Liver (tissue), 7 donors: ENCODE measurements at regions not wholly inside any gene's neighbourhood (a gene's known extent, or its start where the extent isn't known, plus 50 kb on each side); places are given as distances from the start of the nearest gene placed in this dataset.

Experiments
- DNase-seq: peaks from one replicate; pipeline ENCODE4 v3.0.0-alpha.2; 2017; ENCODE audit warnings: low spot score
- H3K27ac ChIP-seq, 2 donors: one replicate each; pipeline ENCODE4 v1.7.0; 2013; ENCODE audit warnings: inconsistent platforms in 2 of 2, low read length in 2 of 2, control low read depth in 1 of 2, low read depth in 1 of 2, mild to moderate bottlenecking in 1 of 2
- H3K27me3 ChIP-seq, 4 donors: one replicate each; pipeline versions ENCODE4 v1.6.1 to v1.7.0; 2013; ENCODE audit warnings: low read length in 3 of 4, inconsistent platforms in 1 of 4, mild to moderate bottlenecking in 1 of 4, moderate library complexity in 1 of 4; ENCODE audit not compliant: control insufficient read depth in 4 of 4, insufficient read depth in 4 of 4
- H3K36me3 ChIP-seq, 4 donors: one replicate each; pipeline versions ENCODE4 v1.6.1 to v1.7.0; 2013; ENCODE audit warnings: low read length in 3 of 4, mild to moderate bottlenecking in 3 of 4, low read depth in 1 of 4, moderate library complexity in 1 of 4; ENCODE audit not compliant: control insufficient read depth in 4 of 4, insufficient read depth in 3 of 4
- H3K4me1 ChIP-seq, 4 donors: one replicate each; pipeline versions ENCODE4 v1.6.1 to v1.7.0; 2013; ENCODE audit warnings: low read length in 3 of 4, mild to moderate bottlenecking in 3 of 4, moderate library complexity in 1 of 4; ENCODE audit not compliant: control insufficient read depth in 4 of 4, insufficient read depth in 4 of 4
- H3K4me3 ChIP-seq, 3 donors: one replicate each; pipeline versions ENCODE4 v1.6.1 to v1.7.0; 2013; ENCODE audit warnings: low read length in 3 of 3, control low read depth in 1 of 3, low read depth in 1 of 3, mild to moderate bottlenecking in 1 of 3
- H3K9ac ChIP-seq, 2 donors: one replicate each; pipeline ENCODE4 v1.7.0; 2013; ENCODE audit warnings: low read length in 2 of 2, mild to moderate bottlenecking in 2 of 2, moderate library complexity in 2 of 2, control low read depth in 1 of 2, low read depth in 1 of 2
- H3K9me3 ChIP-seq, 4 donors: one replicate each; pipeline versions ENCODE4 v1.6.1 to v1.7.0; 2013; ENCODE audit warnings: low read length in 3 of 4; ENCODE audit not compliant: control insufficient read depth in 4 of 4
- EGR1 ChIP-seq, 2 donors: IDR thresholded peaks; 2 replicates each; pipeline ENCODE4 v1.6.1; 2016 to 2018; ENCODE audit warnings: antibody characterized with exemption in 2 of 2, low read depth in 2 of 2
- FOXA1 ChIP-seq: IDR thresholded peaks from 2 replicates; pipeline ENCODE4 v1.6.1; 2016; ENCODE audit warnings: antibody characterized with exemption
- FOXA2 ChIP-seq: IDR thresholded peaks from 2 replicates; pipeline ENCODE4 v1.6.1; 2016; ENCODE audit warnings: antibody characterized with exemption
- GABPA ChIP-seq, 2 donors: IDR thresholded peaks in 1 of 2; conservative IDR thresholded peaks in 1 of 2; 2 replicates each; pipeline ENCODE4 v1.6.1; 2016; ENCODE audit warnings: antibody characterized with exemption in 2 of 2, mild to moderate bottlenecking in 1 of 2, moderate library complexity in 1 of 2
- HNF4A ChIP-seq, 2 donors: conservative IDR thresholded peaks; 2 replicates each; pipeline ENCODE4 v1.6.1; 2016; ENCODE audit warnings: antibody characterized with exemption in 2 of 2, mild to moderate bottlenecking in 2 of 2
- JUND ChIP-seq, 2 donors: IDR thresholded peaks; 2 replicates each; pipeline ENCODE4 v1.6.1; 2016; ENCODE audit warnings: antibody characterized with exemption in 2 of 2
- NR2F2 ChIP-seq: IDR thresholded peaks from 2 replicates; pipeline ENCODE4 v1.6.1; 2016; ENCODE audit warnings: antibody characterized with exemption
- RAD21 ChIP-seq, 2 donors: IDR thresholded peaks; 2 replicates each; pipeline ENCODE4 v1.6.1; 2016; ENCODE audit warnings: antibody characterized with exemption in 2 of 2, mild to moderate bottlenecking in 2 of 2
- REST ChIP-seq: IDR thresholded peaks from 2 replicates; pipeline ENCODE4 v1.6.1; 2016; ENCODE audit warnings: antibody characterized with exemption, mild to moderate bottlenecking
- RXRA ChIP-seq, 2 donors: IDR thresholded peaks; 2 replicates each; pipeline ENCODE4 v1.6.1; 2017 to 2018; ENCODE audit warnings: antibody characterized with exemption in 2 of 2, mild to moderate bottlenecking in 1 of 2
- SP1 ChIP-seq: IDR thresholded peaks from 2 replicates; pipeline ENCODE4 v1.6.1; 2018; ENCODE audit warnings: antibody characterized with exemption, mild to moderate bottlenecking
- YY1 ChIP-seq: IDR thresholded peaks from 2 replicates; pipeline ENCODE4 v1.6.1; 2016; ENCODE audit warnings: antibody characterized with exemption, mild to moderate bottlenecking
- ZBTB33 ChIP-seq: IDR thresholded peaks from 2 replicates; pipeline ENCODE4 v1.6.1; 2016; ENCODE audit warnings: antibody characterized with exemption
- WGBS: extraction: QIAGEN DNeasy Blood & Tissue Kit; methylation state at CpG from one replicate; pipeline ENCODE4 v1.1.7; 2013; 5-methylcytosine and 5-hydroxymethylcytosine counted together
- donor health status: healthy.
- donor health status: healthy.
- donor health status: healthy.
- donor health status: healthy.

- DNase-seq, result no peak
- Histone ChIP-seq H3K9me3 (no peaks in the 10 kb centered on the region), H3K36me3 (no peaks in the 10 kb centered on the region), H3K27ac (no peak overlapping the region), H3K9ac (no peak overlapping the region), H3K4me1 (no peaks in the 10 kb centered on the region), H3K4me3 (no peak overlapping the region), H3K27me3 (no peaks in the 10 kb centered on the region)
- no peak for TF ChIP-seq FOXA2
- TF ChIP-seq JUND (IDR thresholded peaks at IDR 0.05), result no peak
- TF ChIP-seq ZBTB33, result no peak
- WGBS, result 93% methylated on average over 10 of the region's 10 CpGs
Measured at GRCh38 chr12:102595315-102595714, 115.0 kb upstream of the IGF1 start.

- Histone ChIP-seq H3K4me3 (no peak overlapping the region), H3K4me1 (no peaks in the 10 kb centered on the region), H3K36me3 (no peaks in the 10 kb centered on the region), H3K27me3 (no peaks in the 10 kb centered on the region), H3K27ac (no peak overlapping the region), H3K9me3 (no peaks in the 10 kb centered on the region), H3K9ac (no peak overlapping the region)
- TF ChIP-seq SP1 (no peak), HNF4A (conservative IDR thresholded peaks at IDR 0.05) (no peak), YY1 (no peak), RXRA (IDR thresholded peaks at IDR 0.05) (no peak), EGR1 (IDR thresholded peaks at IDR 0.05; ENCODE audit: low read depth in 2 of 2) (no peak), RAD21 (IDR thresholded peaks at IDR 0.05) (no peak), NR2F2 (no peak), GABPA (IDR thresholded peaks at IDR 0.05 in 1 of 2, conservative IDR thresholded peaks at IDR 0.05 in 1 of 2) (no peak), FOXA1 (no peak), JUND (IDR thresholded peaks at IDR 0.05) (no peak), ZBTB33 (no peak), REST (no peak)
- 65% methylated on average over 4 of the region's 4 CpGs for WGBS
- DNase-seq, result no peak
Measured at GRCh38 chr12:102593134-102593533, 112.8 kb upstream of the IGF1 start.
